Fibroblast of lung (primary cell): ENCODE measurements at regions not wholly inside any gene's neighbourhood (a gene's known extent, or its start where the extent isn't known, plus 50 kb on each side); places are given as distances from the start of the nearest gene placed in this dataset.
A peak's percentile ranks its signal among the peaks of the same experiment; 100 is the strongest.

Experiments
- DNase-seq, 2 donors: peaks; one replicate each; pipeline versions ENCODE4 v3.0.0 to v3.0.0-alpha.2; 2010; ENCODE audit warnings: low read depth in 2 of 2
- H2AFZ ChIP-seq: 2 replicates; pipeline ENCODE4 v1.5.1; 2012; ENCODE audit warnings: low read length, control low read depth, inconsistent platforms
- H3K27ac ChIP-seq: 2 replicates; pipeline ENCODE4 v1.5.1; 2011; ENCODE audit warnings: low read length, control low read depth; ENCODE audit not compliant: insufficient read depth
- H3K27me3 ChIP-seq: 2 replicates; pipeline ENCODE4 v1.5.1; 2011; ENCODE audit warnings: mild to moderate bottlenecking, low read length; ENCODE audit not compliant: control insufficient read depth, insufficient read depth
- H3K36me3 ChIP-seq: 2 replicates; pipeline ENCODE4 v1.5.1; 2011; ENCODE audit warnings: low read length; ENCODE audit not compliant: control insufficient read depth, insufficient read depth
- H3K4me1 ChIP-seq: 2 replicates; pipeline ENCODE4 v1.5.1; 2011; ENCODE audit warnings: low read length; ENCODE audit not compliant: control insufficient read depth, insufficient read depth; ENCODE audit errors: extremely low read depth
- H3K4me2 ChIP-seq: 2 replicates; pipeline ENCODE4 v1.5.1; 2011; ENCODE audit warnings: low read length, control low read depth; ENCODE audit not compliant: insufficient read depth; ENCODE audit errors: extremely low read depth
- H3K4me3 ChIP-seq, 4 experiments: fragments of 200-600 bp in 1 of 4; sonication (generic) in 1 of 4; replicated peaks in 1 of 4; 2 replicates each; pipeline ENCODE4 v1.5.1; 2011 to 2016; ENCODE audit warnings: low read length in 4 of 4, low read depth in 3 of 4, mild to moderate bottlenecking in 3 of 4, control low read depth in 2 of 4, inconsistent platforms in 1 of 4, mixed read lengths in 1 of 4; ENCODE audit not compliant: insufficient read depth in 1 of 4; ENCODE audit errors: control extremely low read depth in 1 of 4
- H3K79me2 ChIP-seq: 2 replicates; pipeline ENCODE4 v1.5.1; 2012; ENCODE audit warnings: mild to moderate bottlenecking, low read length, inconsistent platforms; ENCODE audit not compliant: control insufficient read depth, insufficient read depth
- H3K9ac ChIP-seq: 2 replicates; pipeline ENCODE4 v1.5.1; 2011; ENCODE audit warnings: mild to moderate bottlenecking, low read length, control low read depth; ENCODE audit not compliant: insufficient read depth
- H3K9me3 ChIP-seq: 2 replicates; pipeline ENCODE4 v1.5.1; 2012; ENCODE audit warnings: low read depth, low read length; ENCODE audit not compliant: control insufficient read depth, insufficient read depth
- H4K20me1 ChIP-seq: 2 replicates; pipeline ENCODE4 v1.5.1; 2011; ENCODE audit warnings: low read length; ENCODE audit not compliant: control insufficient read depth, insufficient read depth; ENCODE audit errors: extremely low read depth
- EZH2 ChIP-seq: IDR thresholded peaks from 2 replicates; pipeline ENCODE4 v1.5.1; 2012; ENCODE audit warnings: low read length, control low read depth, mild to moderate bottlenecking; ENCODE audit errors: missing control alignments
- TF ChIP-seq, protein P1 (sequence below), 2 donors: IDR thresholded peaks in 1 of 2; conservative IDR thresholded peaks in 1 of 2; 1 replicate in 1 of 2; 2 replicates in 1 of 2; pipeline ENCODE4 v1.5.1; 2011 to 2012; ENCODE audit warnings: low read length in 2 of 2, control low read depth in 1 of 2, inconsistent platforms in 1 of 2, low read depth in 1 of 2, mild to moderate bottlenecking in 1 of 2

DNA sequence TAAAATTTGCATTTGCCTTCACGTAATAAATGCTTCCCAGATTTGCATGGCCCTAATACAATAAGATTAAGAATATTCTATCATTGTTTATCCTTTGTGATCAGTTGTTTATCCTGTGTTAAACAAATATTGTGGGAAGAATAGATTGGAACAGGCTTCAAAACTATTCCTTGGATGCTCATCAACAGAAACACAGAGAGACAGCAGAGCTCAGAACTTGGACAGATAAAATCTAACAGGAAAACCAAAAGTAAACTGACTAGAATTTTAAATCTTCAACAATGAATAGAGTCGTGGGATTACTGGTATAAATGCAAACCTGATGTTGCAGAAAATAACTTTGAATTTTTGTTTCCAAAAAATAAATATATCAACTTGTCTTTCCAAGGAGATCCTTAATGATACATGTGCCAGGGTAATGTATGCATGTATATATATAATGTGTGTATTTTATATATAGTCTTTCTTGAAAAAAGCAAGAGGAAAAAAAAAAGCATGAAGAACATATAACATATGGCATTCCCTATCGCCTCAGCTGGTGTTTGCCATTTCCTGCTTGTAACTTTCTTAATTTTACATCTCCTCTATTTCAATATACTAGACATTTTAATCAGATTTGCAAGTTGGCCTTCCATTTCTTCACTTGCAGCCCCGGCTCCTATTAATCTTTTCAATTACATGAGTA, 59.9 kb upstream of the TANK start:
- Histone ChIP-seq H4K20me1 (no peaks in the 10 kb centered on the region), H3K27me3 (no peaks in the 10 kb centered on the region), H3K4me1 (peaks cover 5% of the 10 kb centered on the region), H3K9me3 (no peaks in the 10 kb centered on the region), H3K36me3 (no peaks in the 10 kb centered on the region), H3K4me3 (no peak overlapping the region), H3K27ac (no peak overlapping the region), H3K79me2 (no peaks in the 10 kb centered on the region), H2AFZ (no peak overlapping the region), H3K9ac (no peak overlapping the region), H3K4me2 (no peak overlapping the region)
- DNase-seq: no peak
- no peak for TF ChIP-seq EZH2
- TF ChIP-seq, protein P1, sequence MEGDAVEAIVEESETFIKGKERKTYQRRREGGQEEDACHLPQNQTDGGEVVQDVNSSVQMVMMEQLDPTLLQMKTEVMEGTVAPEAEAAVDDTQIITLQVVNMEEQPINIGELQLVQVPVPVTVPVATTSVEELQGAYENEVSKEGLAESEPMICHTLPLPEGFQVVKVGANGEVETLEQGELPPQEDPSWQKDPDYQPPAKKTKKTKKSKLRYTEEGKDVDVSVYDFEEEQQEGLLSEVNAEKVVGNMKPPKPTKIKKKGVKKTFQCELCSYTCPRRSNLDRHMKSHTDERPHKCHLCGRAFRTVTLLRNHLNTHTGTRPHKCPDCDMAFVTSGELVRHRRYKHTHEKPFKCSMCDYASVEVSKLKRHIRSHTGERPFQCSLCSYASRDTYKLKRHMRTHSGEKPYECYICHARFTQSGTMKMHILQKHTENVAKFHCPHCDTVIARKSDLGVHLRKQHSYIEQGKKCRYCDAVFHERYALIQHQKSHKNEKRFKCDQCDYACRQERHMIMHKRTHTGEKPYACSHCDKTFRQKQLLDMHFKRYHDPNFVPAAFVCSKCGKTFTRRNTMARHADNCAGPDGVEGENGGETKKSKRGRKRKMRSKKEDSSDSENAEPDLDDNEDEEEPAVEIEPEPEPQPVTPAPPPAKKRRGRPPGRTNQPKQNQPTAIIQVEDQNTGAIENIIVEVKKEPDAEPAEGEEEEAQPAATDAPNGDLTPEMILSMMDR (conservative IDR thresholded peaks at IDR 0.05 in 1 of 2, IDR thresholded peaks at IDR 0.05 in 1 of 2; ENCODE audit: low read depth in 1 of 2, low read length in 2 of 2): no peak

DNA sequence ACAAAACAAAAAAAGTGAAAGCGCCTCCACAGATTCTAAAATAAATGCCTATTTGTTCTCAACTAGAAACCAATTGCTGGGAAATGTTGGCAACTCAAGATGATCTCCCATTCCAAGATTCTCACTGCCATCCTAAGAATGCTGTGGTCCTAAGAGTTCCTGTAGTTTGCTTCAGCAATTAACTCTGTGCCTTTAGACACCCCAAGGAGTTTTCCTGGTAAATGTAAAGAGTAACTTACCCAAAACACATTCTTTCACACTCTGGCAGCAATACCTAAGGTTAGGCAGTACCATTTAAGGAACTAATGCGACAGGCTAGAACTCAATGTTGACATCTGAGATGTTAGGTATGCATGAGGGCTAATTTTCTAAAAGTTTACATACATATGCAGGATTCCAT, 58.8 kb upstream of the TANK start:
- no peaks in the 10 kb centered on the region for H4K20me1 ChIP-seq
- H3K79me2 ChIP-seq: no peaks in the 10 kb centered on the region
- no peaks in the 10 kb centered on the region for H3K27me3 ChIP-seq
- no peaks in the 10 kb centered on the region for H3K36me3 ChIP-seq
- H3K9me3 ChIP-seq: no peaks in the 10 kb centered on the region
- TF ChIP-seq, protein P1 (conservative IDR thresholded peaks at IDR 0.05 in 1 of 2, IDR thresholded peaks at IDR 0.05 in 1 of 2; ENCODE audit: low read depth in 1 of 2, low read length in 2 of 2): no peak
- no peak for TF ChIP-seq EZH2
- no peak overlapping the region for H3K27ac ChIP-seq
- H2AFZ ChIP-seq: no peak overlapping the region
- H3K4me2 ChIP-seq: no peak overlapping the region
- peak in 1 of 2 donors; percentile 15 for DNase-seq
- peaks cover 5% of the 10 kb centered on the region for H3K4me1 ChIP-seq
- no peak overlapping the region for H3K4me3 ChIP-seq
- H3K9ac ChIP-seq: no peak overlapping the region

DNA sequence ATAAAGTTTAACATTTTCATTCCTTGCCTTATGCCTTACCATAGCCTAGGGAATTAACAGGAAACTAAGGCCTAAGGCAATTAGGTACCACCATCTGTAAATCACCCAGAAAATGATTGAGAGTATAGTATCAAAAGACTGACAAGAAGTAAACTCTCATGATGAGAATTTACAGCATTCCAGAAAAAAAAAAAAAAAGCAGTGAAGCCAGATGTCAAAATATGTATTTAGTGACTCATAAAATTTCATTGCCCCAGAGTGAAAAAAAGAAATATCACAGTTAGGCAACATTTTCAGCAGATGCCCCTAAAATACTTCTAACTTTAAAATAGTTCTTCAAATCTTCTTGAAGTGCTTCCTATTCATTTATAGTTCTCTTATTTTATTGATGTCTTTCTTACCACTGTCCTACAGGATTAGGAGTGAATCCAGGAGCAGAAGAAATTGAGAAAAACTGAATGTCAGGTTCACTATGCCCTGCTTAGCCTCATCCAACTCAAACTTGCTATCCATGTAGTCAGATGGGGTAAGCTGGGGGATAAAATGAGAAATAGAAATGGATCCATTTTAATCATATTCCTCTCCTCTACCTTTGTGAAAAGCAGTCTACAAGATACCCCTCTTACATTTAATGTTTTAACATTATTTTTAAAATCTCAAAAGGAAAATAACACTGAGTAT, 57.3 kb upstream of the TANK start:
- peak overlapping the region; percentile 62 for H3K4me2 ChIP-seq
- no peaks in the 10 kb centered on the region for H3K9me3 ChIP-seq
- peaks cover 5% of the 10 kb centered on the region for H3K4me1 ChIP-seq
- no peak overlapping the region for H3K27ac ChIP-seq
- peak; percentile 14 to 68 for DNase-seq
- no peaks in the 10 kb centered on the region for H3K79me2 ChIP-seq
- H3K27me3 ChIP-seq: no peaks in the 10 kb centered on the region
- TF ChIP-seq EZH2: no peak
- TF ChIP-seq, protein P1 (conservative IDR thresholded peaks at IDR 0.05 in 1 of 2, IDR thresholded peaks at IDR 0.05 in 1 of 2; ENCODE audit: low read depth in 1 of 2, low read length in 2 of 2): no peak
- H2AFZ ChIP-seq: no peak overlapping the region
- no peaks in the 10 kb centered on the region for H4K20me1 ChIP-seq
- no peak overlapping the region for H3K9ac ChIP-seq
- H3K4me3 ChIP-seq: no peak overlapping the region
- H3K36me3 ChIP-seq: no peaks in the 10 kb centered on the region
